PFSK-1 (cell line): ENCODE measurements at regions not wholly inside any gene's neighbourhood (a gene's known extent, or its start where the extent isn't known, plus 50 kb on each side); places are given as distances from the start of the nearest gene placed in this dataset.

ENCODE experiments used
- FOXP2 ChIP-seq: optimal IDR thresholded peaks from 2 replicates; pipeline ENCODE3; 2011; ENCODE audit warnings: borderline replicate concordance, control low read depth, inconsistent platforms; ENCODE audit not compliant: insufficient read depth; ENCODE audit errors: extremely low read length, extremely low read depth
- POLR2AphosphoS5 ChIP-seq: IDR thresholded peaks from 2 replicates; pipeline ENCODE4 v1.6.1; 2012; ENCODE audit warnings: low read depth, mild to moderate bottlenecking, control low read depth, low read length, moderate library complexity
- REST ChIP-seq, 2 experiments: IDR thresholded peaks; 2 replicates each; pipeline versions ENCODE4 v1.6.1 to v1.8.0; 2011 to 2012; ENCODE audit warnings: low read depth in 2 of 2, low read length in 2 of 2, control low read depth in 1 of 2, inconsistent platforms in 1 of 2, mild to moderate bottlenecking in 1 of 2, moderate library complexity in 1 of 2; ENCODE audit not compliant: insufficient read depth in 1 of 2
- SIN3A ChIP-seq: IDR thresholded peaks from 2 replicates; pipeline ENCODE4 v1.6.1; 2012; ENCODE audit warnings: mild to moderate bottlenecking, low read length, moderate library complexity, borderline replicate concordance; ENCODE audit not compliant: insufficient read depth
- TAF1 ChIP-seq: IDR thresholded peaks from 2 replicates; pipeline ENCODE4 v1.6.1; 2012; ENCODE audit warnings: low read length, control low read depth, borderline replicate concordance; ENCODE audit not compliant: insufficient read depth

- TF ChIP-seq POLR2AphosphoS5 (no peak), FOXP2 (no peak), REST (IDR thresholded peaks at IDR 0.05; ENCODE audit: insufficient read depth in 1 of 2, low read depth in 2 of 2, low read length in 2 of 2) (no peak), SIN3A (no peak), TAF1 (no peak)
These were observed 353.4 kb downstream of the STIM2 start for GRCh38 chr4:27214010-27214409.

- TF ChIP-seq TAF1 (no peak), REST (IDR thresholded peaks at IDR 0.05; ENCODE audit: insufficient read depth in 1 of 2, low read depth in 2 of 2, low read length in 2 of 2) (no peak), POLR2AphosphoS5 (no peak), FOXP2 (no peak)
These were observed 354.7 kb downstream of the STIM2 start for GRCh38 chr4:27215220-27215826.

GRCh38 chr4:27217261-27217769 lies 356.7 kb downstream of the STIM2 start:
- no peak for TF ChIP-seq REST (IDR thresholded peaks at IDR 0.05; ENCODE audit: insufficient read depth in 1 of 2, low read depth in 2 of 2, low read length in 2 of 2)
- no peak for TF ChIP-seq SIN3A
- TF ChIP-seq POLR2AphosphoS5: no peak
- no peak for TF ChIP-seq TAF1
- no peak for TF ChIP-seq FOXP2

GRCh38 chr4:27218013-27218412 lies 357.4 kb downstream of the STIM2 start:
- no peak for TF ChIP-seq POLR2AphosphoS5
- no peak for TF ChIP-seq SIN3A
- TF ChIP-seq TAF1: no peak

- no peak for TF ChIP-seq SIN3A
- no peak for TF ChIP-seq REST (IDR thresholded peaks at IDR 0.05; ENCODE audit: insufficient read depth in 1 of 2, low read depth in 2 of 2, low read length in 2 of 2)
- TF ChIP-seq POLR2AphosphoS5: no peak
These were observed 362.7 kb downstream of the STIM2 start for GRCh38 chr4:27223326-27223725.
